RCC 7860 (cell line): ENCODE measurements at regions not wholly inside any gene's neighbourhood (a gene's known extent, or its start where the extent isn't known, plus 50 kb on each side); places are given as distances from the start of the nearest gene placed in this dataset.

Experiments
- DNase-seq: peaks from one replicate; pipeline ENCODE4 v3.0.0-alpha.2; 2015; ENCODE audit warnings: low spot score
- FAIRE-seq: peaks from 2 replicates; lab custom pipeline; 2012; peaks lifted over from hg19 to GRCh38; lab: Jason Lieb, UNC

DNA sequence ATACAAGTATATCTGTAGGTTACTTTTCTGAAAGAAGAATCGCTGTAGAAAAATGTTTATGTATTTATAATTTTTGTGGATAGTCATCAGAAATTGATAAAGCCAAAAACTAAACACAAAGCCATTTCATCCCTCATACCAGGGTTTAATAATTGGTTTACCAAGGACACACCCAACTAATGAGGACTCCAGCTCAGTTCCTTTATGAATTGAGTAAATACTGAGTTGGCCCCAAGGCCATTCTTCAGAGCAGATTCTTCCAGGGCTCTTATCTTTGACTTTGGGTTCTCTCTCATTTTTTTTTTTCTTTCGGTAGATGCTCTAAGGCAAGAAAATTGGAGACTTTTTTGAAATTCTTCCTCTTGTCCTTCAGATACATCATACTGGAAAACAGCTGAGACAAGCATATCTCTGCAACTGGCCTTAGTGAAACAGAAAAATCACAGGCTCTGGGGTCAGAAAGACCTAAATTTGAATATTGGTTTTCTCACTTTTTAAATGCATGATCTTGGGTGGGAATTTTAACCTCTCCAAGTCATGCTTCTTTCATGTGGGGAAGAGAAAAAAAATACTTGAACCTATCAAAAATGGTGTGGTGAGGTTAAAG, 401.8 kb downstream of the ARHGEF28 start:
- DNase-seq (no peak), FAIRE-seq (no peak)

DNA sequence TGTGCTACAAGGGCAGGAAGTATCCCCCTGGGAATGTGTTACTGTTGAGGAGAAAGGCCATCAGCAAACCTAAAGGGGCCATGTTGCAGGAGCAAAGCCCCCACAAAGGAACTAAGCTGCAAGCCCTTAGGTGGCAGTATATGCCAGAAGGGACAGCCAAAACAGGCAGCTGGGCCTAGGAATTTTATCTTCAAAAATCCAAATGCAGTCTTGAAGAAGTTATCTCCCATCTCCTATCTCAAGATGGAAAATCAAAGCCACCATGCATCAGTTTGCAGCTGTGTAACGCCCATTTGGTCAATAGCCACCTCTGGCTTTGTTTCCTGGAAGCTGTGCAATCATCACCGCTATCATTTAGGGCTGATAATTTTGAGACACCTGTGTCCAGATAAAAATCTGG, 400.3 kb downstream of the ARHGEF28 start:
- no peak for DNase-seq
- no peak for FAIRE-seq

DNA sequence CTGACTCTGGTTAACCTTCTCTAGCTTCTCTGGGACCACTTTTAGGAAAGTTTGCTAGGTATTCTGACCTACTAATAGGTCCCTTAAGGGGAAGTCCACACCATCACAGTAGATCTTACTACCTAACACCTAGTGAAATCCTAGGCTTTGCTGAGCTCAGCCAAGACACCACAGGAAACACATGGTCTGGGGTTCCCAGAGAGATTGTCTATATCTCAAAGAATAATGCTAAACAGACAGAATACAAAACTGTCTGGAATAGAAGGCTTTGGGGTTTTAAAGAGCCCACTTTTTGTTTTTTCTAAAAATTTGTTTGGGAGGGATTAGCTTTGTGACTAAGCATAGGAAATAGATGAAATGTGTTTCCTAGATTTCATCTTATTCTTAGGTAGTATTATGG, 395.1 kb downstream of the ARHGEF28 start:
- FAIRE-seq (no peak), DNase-seq (no peak)

DNA sequence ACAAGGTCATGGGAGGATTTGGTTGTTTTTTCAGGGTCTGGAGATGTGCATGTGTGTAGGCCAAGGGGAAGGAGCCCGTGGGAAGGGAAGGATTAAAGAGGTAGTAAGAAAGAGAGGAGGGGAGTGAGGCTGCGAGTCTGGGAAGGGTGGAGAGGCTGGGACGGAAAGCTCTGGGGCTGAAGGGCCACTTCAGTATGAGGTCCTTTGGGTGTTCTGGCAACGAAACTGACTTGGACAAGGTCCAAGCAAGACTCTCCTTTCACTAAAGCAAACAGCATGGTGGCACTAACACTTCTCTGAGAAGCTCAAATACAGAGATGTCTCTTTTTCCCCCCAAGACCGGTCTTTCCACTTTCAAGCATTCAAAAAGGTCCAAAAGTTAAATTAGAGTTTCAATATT, 394.5 kb downstream of the ARHGEF28 start:
- no peak for DNase-seq
- no peak for FAIRE-seq

DNA sequence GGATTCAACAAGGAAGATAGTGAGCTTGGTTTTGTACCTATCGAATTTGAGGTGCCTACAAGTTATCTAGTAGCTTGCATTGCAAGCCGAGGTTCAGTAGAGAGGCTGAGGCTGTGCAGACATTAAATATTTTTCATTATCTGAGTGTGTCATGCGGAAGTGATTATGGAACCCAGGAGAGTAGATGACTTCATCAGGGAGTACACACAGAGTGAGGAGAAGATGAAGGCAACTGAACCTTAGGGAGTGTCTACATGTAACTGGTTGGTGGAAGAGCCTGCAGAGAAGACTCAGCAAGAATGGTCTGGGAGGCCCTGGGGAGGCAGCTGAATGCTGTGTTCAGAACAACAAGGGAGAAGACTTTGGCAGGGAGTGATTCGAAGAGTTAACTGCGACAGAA, 393.9 kb downstream of the ARHGEF28 start:
- no peak for DNase-seq
- no peak for FAIRE-seq

GRCh38 chr5:74017786-74018211, 391.8 kb downstream of the ARHGEF28 start:
- DNase-seq (peak; percentile 45), FAIRE-seq (no peak)

- DNase-seq (peak; percentile 35), FAIRE-seq (no peak)
These were observed 391.1 kb downstream of the ARHGEF28 start for GRCh38 chr5:74017112-74017511.

- DNase-seq (no peak), FAIRE-seq (no peak)
These were observed 390.4 kb downstream of the ARHGEF28 start for GRCh38 chr5:74016373-74016772.

GRCh38 chr5:74015716-74016115, 389.7 kb downstream of the ARHGEF28 start:
- FAIRE-seq (no peak), DNase-seq (no peak)

GRCh38 chr5:74013222-74013621, 387.2 kb downstream of the ARHGEF28 start:
- FAIRE-seq, result no peak
- no peak for DNase-seq

DNA sequence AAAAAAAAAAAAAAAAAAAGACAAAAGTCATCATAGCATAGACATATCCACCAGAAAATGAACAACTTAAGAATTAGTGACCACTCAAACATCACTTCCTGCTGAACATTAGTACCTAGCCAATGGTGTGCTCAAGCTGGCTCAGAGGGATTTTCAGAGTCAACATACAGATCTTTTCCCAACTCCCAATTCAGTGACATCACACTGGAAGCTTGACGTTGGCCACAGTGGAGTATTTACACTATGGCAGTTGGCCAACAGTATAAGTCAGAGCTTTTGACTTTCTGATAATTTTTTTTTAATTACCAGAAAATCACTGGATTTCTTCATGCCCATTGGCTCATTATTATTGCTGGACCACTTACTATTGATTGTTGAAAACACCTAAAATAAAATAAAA, 383.5 kb downstream of the ARHGEF28 start:
- DNase-seq, result no peak
- FAIRE-seq, result no peak

DNA sequence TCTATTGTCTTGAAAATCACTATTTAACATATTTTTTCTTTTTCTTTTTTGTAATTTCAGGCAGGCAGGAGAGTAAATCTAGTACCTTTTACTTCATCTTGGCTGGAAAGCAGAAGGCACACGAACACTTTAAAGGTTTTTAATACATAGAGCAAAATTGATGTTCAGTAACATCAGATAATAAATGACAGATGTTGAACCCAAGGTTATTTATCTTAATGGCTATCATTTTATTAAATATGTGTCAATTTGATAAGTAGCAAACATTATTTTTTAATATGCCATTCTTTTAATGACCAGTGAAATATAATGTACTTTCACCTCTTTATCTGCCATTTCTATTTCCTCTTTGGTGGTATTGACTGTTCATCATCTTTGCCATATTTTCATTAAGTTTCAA, 381.2 kb downstream of the ARHGEF28 start:
- FAIRE-seq, result no peak

DNA sequence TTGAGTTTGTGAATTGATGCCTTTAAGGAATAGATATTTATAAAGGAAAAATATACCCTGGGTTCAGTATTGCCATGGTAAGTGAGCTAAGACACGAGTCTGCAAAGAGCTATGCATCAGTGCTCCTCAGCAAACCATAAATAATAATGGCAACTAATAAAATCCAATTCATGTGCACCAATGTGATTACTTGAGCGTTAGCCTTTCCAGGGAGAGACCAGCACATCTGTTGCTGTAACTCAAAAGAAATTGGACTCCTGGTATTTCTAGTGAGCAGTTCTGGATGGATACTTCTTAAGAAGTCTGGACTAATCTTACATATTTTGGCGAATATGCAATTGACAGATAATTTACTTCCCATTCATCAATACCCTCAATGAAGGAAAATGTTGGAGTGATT, 373.3 kb downstream of the ARHGEF28 start:
- FAIRE-seq (no peak), DNase-seq (no peak)

More for the DNA sequence above, 381.2 kb downstream of the ARHGEF28 start:
- no peak for DNase-seq

DNA sequence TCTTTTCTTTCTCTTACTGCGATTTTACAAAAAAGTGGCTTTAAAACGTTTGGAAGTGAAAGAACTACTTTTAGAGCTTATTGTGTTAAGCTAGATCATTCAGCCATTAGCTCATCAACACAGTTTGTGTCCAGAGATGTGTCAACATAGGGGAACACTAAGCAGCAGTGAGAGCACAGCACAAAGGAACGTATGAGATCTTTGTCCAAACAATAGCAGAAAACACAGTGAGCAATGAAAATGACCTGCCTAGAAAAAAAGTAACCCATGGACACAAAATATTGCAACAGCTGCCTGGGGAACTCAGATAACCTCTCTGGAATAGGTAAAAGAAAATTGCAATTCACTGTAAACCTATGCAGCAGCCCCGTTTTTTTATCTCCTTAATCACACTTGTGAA, 372.5 kb downstream of the ARHGEF28 start:
- FAIRE-seq, result no peak
- DNase-seq, result no peak

GRCh38 chr5:73997960-73998359, 372.0 kb downstream of the ARHGEF28 start:
- FAIRE-seq, result no peak
- no peak for DNase-seq

DNA sequence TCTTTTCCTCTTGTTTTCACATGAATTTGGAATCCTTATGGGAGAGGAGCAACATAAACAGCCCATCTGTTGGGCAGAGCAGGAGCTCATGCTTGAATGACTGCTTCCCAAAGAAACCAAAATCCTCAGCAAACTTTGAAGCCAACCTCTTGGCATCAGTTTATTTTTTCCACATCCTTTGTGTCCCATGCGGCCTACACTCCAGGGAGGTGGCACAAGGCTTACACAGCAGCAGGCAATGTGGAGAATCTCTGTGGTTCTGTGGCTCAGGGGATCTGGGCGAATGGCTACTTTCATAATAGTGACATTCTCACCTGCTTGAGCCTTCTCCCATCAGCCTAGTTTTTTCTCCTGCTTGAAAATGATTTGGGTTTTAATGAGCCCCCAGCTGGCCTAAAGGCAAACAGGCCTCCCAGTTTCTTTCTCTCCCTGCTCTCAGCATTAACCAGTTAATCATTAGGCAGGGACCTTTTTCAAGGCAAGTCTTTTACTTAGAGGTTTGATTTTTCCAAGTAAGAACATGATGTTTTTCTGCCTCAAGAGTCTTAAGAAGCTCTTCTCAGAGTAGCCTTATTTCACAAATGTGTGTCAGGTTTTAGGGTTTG, 370.3 kb downstream of the ARHGEF28 start:
- FAIRE-seq, result no peak
- DNase-seq, result no peak

GRCh38 chr5:73994963-73995362, 369.0 kb downstream of the ARHGEF28 start:
- DNase-seq (no peak), FAIRE-seq (no peak)
